ENCODE measurements at regions not wholly inside any gene's neighbourhood (a gene's known extent, or its start where the extent isn't known, plus 50 kb on each side); places are given as distances from the start of the nearest gene placed in this dataset.

GRCh38 chr1:87863317-87863716, 534.6 kb downstream of the LMO4 start:
- TF ChIP-seq CTCF (conservative IDR thresholded peaks at IDR 0.05; ENCODE audit: low read depth, low read length) = no peak
- TF ChIP-seq EZH2 (IDR thresholded peaks at IDR 0.05; ENCODE audit: low read length, unreplicated experiment) = no peak

Data from PC-3 (cell line).